Cardiac fibroblast (primary cell): ENCODE measurements at regions not wholly inside any gene's neighbourhood (a gene's known extent, or its start where the extent isn't known, plus 50 kb on each side); places are given as distances from the start of the nearest gene placed in this dataset.

Experiments used
- DNase-seq, 2 donors: peaks; one replicate each; pipeline versions ENCODE4 v3.0.0 to v3.0.0-alpha.2; 2010; ENCODE audit warnings: low read depth in 2 of 2
- H3K4me3 ChIP-seq, 2 donors: replicated peaks in 1 of 2; 1 replicate in 1 of 2; 2 replicates in 1 of 2; pipeline ENCODE4 v1.5.1; 2011; ENCODE audit warnings: low read depth in 2 of 2, low read length in 2 of 2, mild to moderate bottlenecking in 2 of 2, moderate library complexity in 1 of 2
- TF ChIP-seq, protein P1 (sequence below): IDR thresholded peaks from one replicate; pipeline ENCODE4 v1.5.1; 2011; ENCODE audit warnings: low read depth, mild to moderate bottlenecking, low read length, inconsistent platforms

DNA sequence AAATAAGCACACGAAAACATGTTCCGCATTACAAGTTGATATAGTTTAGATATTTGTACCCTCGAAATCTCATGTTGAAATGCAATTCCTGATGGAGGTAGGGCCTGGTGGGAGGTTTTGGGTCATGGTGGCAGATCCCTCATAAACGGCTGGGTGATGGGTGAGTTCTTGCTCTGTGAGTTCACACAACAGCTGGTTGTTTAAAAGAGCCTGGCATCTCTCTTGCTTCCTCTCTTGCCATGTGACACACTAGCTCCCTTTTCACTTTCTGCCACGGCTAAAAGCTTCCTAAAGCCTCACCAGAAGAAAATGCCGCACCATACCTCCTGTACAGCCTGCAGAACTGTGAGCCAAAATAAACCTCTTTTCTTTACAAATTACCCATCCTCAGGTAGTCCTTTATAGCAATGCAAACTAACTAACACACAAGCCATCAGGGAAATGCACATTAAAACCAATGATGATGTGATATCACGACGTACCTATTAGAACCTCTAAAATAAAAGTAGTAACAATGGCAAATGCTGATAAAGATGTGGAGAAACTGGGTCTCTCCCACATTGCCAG lies 188.5 kb downstream of the ANAPC1 start:
- TF ChIP-seq, protein P1, sequence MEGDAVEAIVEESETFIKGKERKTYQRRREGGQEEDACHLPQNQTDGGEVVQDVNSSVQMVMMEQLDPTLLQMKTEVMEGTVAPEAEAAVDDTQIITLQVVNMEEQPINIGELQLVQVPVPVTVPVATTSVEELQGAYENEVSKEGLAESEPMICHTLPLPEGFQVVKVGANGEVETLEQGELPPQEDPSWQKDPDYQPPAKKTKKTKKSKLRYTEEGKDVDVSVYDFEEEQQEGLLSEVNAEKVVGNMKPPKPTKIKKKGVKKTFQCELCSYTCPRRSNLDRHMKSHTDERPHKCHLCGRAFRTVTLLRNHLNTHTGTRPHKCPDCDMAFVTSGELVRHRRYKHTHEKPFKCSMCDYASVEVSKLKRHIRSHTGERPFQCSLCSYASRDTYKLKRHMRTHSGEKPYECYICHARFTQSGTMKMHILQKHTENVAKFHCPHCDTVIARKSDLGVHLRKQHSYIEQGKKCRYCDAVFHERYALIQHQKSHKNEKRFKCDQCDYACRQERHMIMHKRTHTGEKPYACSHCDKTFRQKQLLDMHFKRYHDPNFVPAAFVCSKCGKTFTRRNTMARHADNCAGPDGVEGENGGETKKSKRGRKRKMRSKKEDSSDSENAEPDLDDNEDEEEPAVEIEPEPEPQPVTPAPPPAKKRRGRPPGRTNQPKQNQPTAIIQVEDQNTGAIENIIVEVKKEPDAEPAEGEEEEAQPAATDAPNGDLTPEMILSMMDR, result no peak
- DNase-seq, result no peak
- H3K4me3 ChIP-seq, result no peak overlapping the region

DNA sequence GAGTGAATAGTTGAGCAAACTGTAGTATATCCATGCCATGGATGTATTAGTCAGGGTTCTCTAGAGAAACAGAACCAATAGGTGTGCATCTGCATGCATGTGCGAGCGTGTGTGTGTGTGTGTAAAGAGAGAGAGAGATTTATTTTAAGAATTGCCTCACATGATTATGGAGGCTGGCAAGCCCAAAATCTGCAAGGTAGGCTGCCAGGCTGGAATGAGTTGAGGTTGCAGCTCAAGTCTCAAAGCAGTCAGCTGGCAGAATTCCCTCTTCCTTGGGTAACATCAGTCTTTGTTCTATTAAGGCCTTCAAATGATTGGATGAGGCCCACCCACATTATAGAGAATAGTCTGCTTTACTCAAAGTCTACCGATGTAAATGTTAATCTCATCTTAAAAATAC lies 187.8 kb downstream of the ANAPC1 start:
- no peak overlapping the region for H3K4me3 ChIP-seq
- no peak for DNase-seq
- TF ChIP-seq, protein P1, result no peak

DNA sequence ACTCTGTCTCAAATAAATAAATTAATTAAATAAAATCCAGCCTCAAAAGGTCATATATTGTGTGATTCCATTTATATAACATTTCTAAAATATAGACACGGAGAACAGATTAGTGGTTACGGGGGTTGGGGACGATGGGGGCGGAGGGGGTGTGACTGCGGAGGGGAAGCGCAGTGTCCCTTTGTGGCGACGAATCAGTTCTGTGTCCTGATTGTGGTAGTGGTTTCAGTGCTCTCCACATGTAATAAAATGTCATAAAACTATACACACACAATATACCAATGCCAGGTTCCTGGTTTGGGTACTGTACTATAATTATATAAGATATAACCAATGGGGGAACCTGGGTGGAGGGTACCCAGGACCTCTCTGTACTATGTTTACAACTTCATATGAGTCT lies 186.4 kb downstream of the ANAPC1 start:
- TF ChIP-seq, protein P1, result no peak

DNA sequence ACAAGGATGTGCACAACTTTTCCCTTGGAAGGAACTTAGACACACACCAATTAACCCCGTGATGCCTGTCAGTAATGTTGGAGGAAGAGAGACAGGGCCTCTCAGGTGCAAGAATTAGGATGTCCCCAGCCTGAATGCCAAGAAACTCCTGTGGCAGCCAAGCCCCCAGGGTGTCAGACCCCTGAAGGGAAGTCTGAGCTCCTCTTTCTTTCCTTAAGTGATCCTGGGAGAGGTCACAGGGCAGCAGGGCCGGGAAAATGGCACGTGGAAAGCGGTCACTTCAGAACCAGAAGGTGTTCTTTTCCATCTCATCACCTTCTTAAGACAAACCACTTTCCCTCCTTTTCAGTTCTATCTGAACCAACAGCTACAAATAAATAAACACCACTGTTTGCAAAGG lies 185.9 kb downstream of the ANAPC1 start:
- DNase-seq, result no peak
- TF ChIP-seq, protein P1, result no peak
- no peak overlapping the region for H3K4me3 ChIP-seq

More for the DNA sequence above, 186.4 kb downstream of the ANAPC1 start:
- no peak overlapping the region for H3K4me3 ChIP-seq
- DNase-seq, result no peak

DNA sequence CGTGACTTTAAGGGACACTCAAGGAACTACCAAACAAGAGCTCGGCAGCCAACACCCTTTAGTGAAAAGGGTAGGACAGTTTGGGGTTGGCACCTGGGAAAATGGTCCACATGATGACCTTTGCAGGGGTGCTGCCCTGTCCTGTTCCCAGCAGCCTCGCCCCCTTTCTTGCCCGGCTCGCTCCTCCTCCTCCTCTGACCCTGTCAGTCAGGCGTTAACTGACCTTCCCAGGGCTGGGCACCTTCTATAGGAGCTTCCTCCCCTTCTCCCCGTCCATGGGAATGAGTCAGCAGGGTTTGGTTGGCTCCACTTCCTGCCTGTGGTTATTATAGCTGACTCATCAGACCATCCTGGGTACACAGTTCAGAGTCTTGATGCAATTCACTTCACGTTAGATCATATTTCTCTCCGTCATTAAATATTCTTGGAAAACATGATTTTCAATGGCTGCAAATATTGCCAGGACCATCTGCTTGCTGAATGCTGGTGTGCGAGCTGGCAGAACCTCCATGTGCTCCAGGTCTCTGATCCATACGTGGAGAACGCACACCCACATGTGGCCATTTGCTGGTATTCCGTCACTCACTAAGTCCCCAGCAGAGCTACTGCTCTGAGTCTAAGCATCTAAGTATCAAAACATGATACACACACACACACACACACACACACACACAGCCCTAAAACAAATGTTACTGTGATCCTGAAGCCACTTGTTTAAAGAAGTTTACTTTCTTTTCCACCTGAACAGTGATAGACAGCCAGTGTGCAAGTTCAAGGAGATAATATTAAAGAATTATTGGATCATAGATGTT lies 185.0 kb downstream of the ANAPC1 start:
- DNase-seq, result peak; percentile 98 to 99
- peak overlapping the region in 1 of 2 donors; percentile 2 for H3K4me3 ChIP-seq
- TF ChIP-seq, protein P1, result peak; percentile 32

DNA sequence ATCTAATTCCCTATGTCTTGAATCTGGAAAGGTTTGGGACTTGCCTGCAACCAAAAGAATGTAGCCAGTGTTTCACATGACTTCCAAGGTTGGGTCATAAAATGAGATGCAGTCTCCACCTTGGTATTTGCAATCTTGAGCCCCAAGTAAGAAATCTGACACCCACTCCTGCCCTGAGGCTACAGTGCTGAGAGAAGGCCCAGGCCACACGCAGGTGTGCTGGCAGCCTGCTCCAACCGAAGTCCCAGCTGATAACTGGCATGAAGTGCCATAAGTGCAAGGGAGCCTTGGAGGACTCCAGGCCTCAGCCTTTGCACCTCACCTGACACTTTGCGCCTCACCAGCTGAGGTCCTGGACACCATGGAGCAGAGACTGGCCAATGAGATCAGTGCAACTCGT lies 182.7 kb downstream of the ANAPC1 start:
- no peak for DNase-seq
- TF ChIP-seq, protein P1, result no peak
- H3K4me3 ChIP-seq, result no peak overlapping the region
